Tibial nerve (tissue), 4 donors: ENCODE measurements at regions not wholly inside any gene's neighbourhood (a gene's known extent, or its start where the extent isn't known, plus 50 kb on each side); places are given as distances from the start of the nearest gene placed in this dataset.

Experiments used
- EP300 ChIP-seq, 2 donors: sonication (generic); formaldehyde crosslinking; IDR thresholded peaks; one replicate each; pipeline ENCODE4 v1.6.1; 2017; ENCODE audit warnings: antibody characterized with exemption in 2 of 2, mild to moderate bottlenecking in 1 of 2
- POLR2A ChIP-seq, 2 donors: fragments of 450-650 bp; IDR thresholded peaks; one replicate each; pipeline ENCODE4 v1.6.1; 2017; ENCODE audit warnings: antibody characterized with exemption in 2 of 2, mild to moderate bottlenecking in 2 of 2, moderate library complexity in 2 of 2
- TF ChIP-seq, protein P1 (sequence below), 5 experiments: fragments of 200-600 bp in 3 of 5; fragments of 450-650 bp in 2 of 5; sonication (generic) in 3 of 5; IDR thresholded peaks; one replicate each; pipeline ENCODE4 v1.5.1; 2016 to 2019; ENCODE audit warnings: antibody characterized with exemption in 5 of 5, mild to moderate bottlenecking in 3 of 5, moderate library complexity in 2 of 5

DNA sequence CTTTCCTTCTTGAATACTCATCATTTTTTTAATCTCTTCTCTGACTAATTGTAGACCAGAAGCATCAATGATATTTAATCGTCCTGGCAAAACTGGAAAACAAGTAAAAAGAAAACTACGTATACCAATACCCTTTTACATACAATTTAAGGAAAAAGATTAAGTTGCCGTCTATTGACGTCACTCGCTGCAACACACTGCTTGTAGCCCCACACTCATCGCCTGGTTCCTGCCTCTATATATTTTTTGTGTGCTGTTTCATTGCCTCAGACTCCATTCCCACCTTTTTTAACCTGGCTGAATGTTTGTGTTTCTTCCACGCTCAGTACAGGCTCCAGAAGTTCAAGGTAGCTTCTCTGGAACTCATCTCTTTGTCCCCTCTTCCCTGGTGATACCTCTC, 536.2 kb downstream of the METTL4 start:
- TF ChIP-seq, protein P1, sequence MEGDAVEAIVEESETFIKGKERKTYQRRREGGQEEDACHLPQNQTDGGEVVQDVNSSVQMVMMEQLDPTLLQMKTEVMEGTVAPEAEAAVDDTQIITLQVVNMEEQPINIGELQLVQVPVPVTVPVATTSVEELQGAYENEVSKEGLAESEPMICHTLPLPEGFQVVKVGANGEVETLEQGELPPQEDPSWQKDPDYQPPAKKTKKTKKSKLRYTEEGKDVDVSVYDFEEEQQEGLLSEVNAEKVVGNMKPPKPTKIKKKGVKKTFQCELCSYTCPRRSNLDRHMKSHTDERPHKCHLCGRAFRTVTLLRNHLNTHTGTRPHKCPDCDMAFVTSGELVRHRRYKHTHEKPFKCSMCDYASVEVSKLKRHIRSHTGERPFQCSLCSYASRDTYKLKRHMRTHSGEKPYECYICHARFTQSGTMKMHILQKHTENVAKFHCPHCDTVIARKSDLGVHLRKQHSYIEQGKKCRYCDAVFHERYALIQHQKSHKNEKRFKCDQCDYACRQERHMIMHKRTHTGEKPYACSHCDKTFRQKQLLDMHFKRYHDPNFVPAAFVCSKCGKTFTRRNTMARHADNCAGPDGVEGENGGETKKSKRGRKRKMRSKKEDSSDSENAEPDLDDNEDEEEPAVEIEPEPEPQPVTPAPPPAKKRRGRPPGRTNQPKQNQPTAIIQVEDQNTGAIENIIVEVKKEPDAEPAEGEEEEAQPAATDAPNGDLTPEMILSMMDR (IDR thresholded peaks at IDR 0.05) = no peak
- TF ChIP-seq POLR2A (IDR thresholded peaks at IDR 0.05) (no peak), EP300 (IDR thresholded peaks at IDR 0.05) (no peak)
